HG02642 (cell line): ENCODE measurements at regions not wholly inside any gene's neighbourhood (a gene's known extent, or its start where the extent isn't known, plus 50 kb on each side); places are given as distances from the start of the nearest gene placed in this dataset.
"Not testable (repeated sequence)": the region's sequence is repeated elsewhere in the genome, so short reads cannot be mapped to it uniquely, and the experiment has no call there.

ENCODE experiments used
- ATAC-seq: cut with Tn5 transposase; IDR thresholded peaks from one replicate; pipeline ENCODE4 v1.9.1; 2021; ENCODE audit warnings: mild to moderate bottlenecking; ENCODE audit not compliant: unreplicated experiment, poor library complexity

GRCh38 chr12:65668981-65669695 is 155.1 kb upstream of the HMGA2 start:
- ATAC-seq = no peak

- no peak for ATAC-seq
Measured at GRCh38 chr12:65670775-65671174, 153.5 kb upstream of the HMGA2 start.

GRCh38 chr12:65672441-65672840 is 151.8 kb upstream of the HMGA2 start:
- ATAC-seq = no peak

- no peak for ATAC-seq
Measured at GRCh38 chr12:65673156-65673690, 151.1 kb upstream of the HMGA2 start.

GRCh38 chr12:65673732-65674131 is 150.6 kb upstream of the HMGA2 start:
- ATAC-seq = no peak

- no peak for ATAC-seq
Measured at GRCh38 chr12:65675141-65675621, 149.1 kb upstream of the HMGA2 start.

- not testable (repeated sequence) for ATAC-seq
Measured at GRCh38 chr12:65678172-65678571, 146.1 kb upstream of the HMGA2 start.

- ATAC-seq = no peak
Measured at GRCh38 chr12:65681226-65681625, 143.1 kb upstream of the HMGA2 start.

- no peak for ATAC-seq
Measured at GRCh38 chr12:65682112-65682511, 142.2 kb upstream of the HMGA2 start.

- ATAC-seq = no peak
Measured at GRCh38 chr12:65684906-65685305, 139.4 kb upstream of the HMGA2 start.

GRCh38 chr12:65685514-65685913 is 138.8 kb upstream of the HMGA2 start:
- ATAC-seq = no peak

- no peak for ATAC-seq
Measured at GRCh38 chr12:65689508-65689907, 134.8 kb upstream of the HMGA2 start.

- ATAC-seq = no peak
Measured at GRCh38 chr12:65690477-65690876, 133.8 kb upstream of the HMGA2 start.

- no peak for ATAC-seq
Measured at GRCh38 chr12:65694130-65694529, 130.2 kb upstream of the HMGA2 start.

GRCh38 chr12:65695113-65695865 is 129.0 kb upstream of the HMGA2 start:
- no peak for ATAC-seq

- no peak for ATAC-seq
Measured at GRCh38 chr12:65696227-65696626, 128.1 kb upstream of the HMGA2 start.

- ATAC-seq = no peak
Measured at GRCh38 chr12:65699251-65699650, 125.0 kb upstream of the HMGA2 start.

- no peak for ATAC-seq
Measured at GRCh38 chr12:65703176-65703575, 121.1 kb upstream of the HMGA2 start.

GRCh38 chr12:65705380-65705876 is 118.9 kb upstream of the HMGA2 start:
- no peak for ATAC-seq

GRCh38 chr12:65707051-65707450 is 117.2 kb upstream of the HMGA2 start:
- ATAC-seq = no peak
